ENCODE measurements at regions not wholly inside any gene's neighbourhood (a gene's known extent, or its start where the extent isn't known, plus 50 kb on each side); places are given as distances from the start of the nearest gene placed in this dataset.
A peak's percentile ranks its signal among the peaks of the same experiment; 100 is the strongest.

- DNase-seq (ENCODE audit: low spot score): no peak
- in situ Hi-C loops (cut with HindIII; ENCODE audit: low sequenced_read_pairs): no loop called here
Measured at GRCh38 chr1:70902211-70902610, 145.4 kb downstream of the PTGER3 start.

GRCh38 chr1:70906800-70907199 lies 140.8 kb downstream of the PTGER3 start:
- no peak for DNase-seq (ENCODE audit: low spot score)
- in situ Hi-C loops (cut with HindIII; ENCODE audit: low sequenced_read_pairs): no loop called here

GRCh38 chr1:70907563-70908310 lies 139.9 kb downstream of the PTGER3 start:
- in situ Hi-C loops (cut with HindIII; ENCODE audit: low sequenced_read_pairs): no loop called here
- no peak for DNase-seq (ENCODE audit: low spot score)

GRCh38 chr1:70909262-70909822 lies 138.3 kb downstream of the PTGER3 start:
- in situ Hi-C loops (cut with HindIII; ENCODE audit: low sequenced_read_pairs): no loop called here
- DNase-seq (ENCODE audit: low spot score): no peak

GRCh38 chr1:70910013-70910412 lies 137.6 kb downstream of the PTGER3 start:
- in situ Hi-C loops (cut with HindIII; ENCODE audit: low sequenced_read_pairs): no loop called here
- DNase-seq (ENCODE audit: low spot score): no peak

- in situ Hi-C loops (cut with HindIII; ENCODE audit: low sequenced_read_pairs): no loop called here
- no peak for DNase-seq (ENCODE audit: low spot score)
Measured at GRCh38 chr1:70911861-70912260, 135.8 kb downstream of the PTGER3 start.

GRCh38 chr1:70914224-70914623 lies 133.4 kb downstream of the PTGER3 start:
- DNase-seq (ENCODE audit: low spot score): no peak
- in situ Hi-C loops (cut with HindIII; ENCODE audit: low sequenced_read_pairs): no loop called here

- peak; percentile 2 for DNase-seq (ENCODE audit: low spot score)
- in situ Hi-C loops (cut with HindIII; ENCODE audit: low sequenced_read_pairs): no loop called here
Measured at GRCh38 chr1:70915258-70916033, 132.2 kb downstream of the PTGER3 start.

GRCh38 chr1:70916034-70916427 lies 131.6 kb downstream of the PTGER3 start:
- in situ Hi-C loops (cut with HindIII; ENCODE audit: low sequenced_read_pairs): no loop called here
- DNase-seq (ENCODE audit: low spot score): no peak

GRCh38 chr1:70919706-70920323 lies 127.8 kb downstream of the PTGER3 start:
- DNase-seq (ENCODE audit: low spot score): no peak
- in situ Hi-C loops (cut with HindIII; ENCODE audit: low sequenced_read_pairs): no loop called here

Data from G401 (cell line).